ENCODE measurements at regions not wholly inside any gene's neighbourhood (a gene's known extent, or its start where the extent isn't known, plus 50 kb on each side); places are given as distances from the start of the nearest gene placed in this dataset.

DNA sequence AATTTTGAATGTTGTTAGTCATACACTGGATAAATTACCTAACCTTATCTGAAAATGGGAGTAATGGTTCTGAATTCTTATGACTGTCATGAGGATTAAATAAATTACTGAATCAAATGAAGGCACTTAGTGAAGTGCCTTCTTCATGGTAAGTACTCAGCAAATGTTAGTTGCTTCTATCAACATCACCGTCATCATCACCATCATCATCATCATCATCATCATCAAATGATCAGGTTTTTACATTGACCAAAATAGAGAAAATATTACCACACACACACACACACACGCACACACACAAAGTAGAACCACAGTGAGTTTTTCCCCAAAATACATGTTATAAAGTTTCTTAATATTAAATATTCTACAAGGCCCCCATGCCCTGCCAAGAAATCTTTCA is 368.3 kb upstream of the FGF13 start:
- FAIRE-seq (no peak), DNase-seq (ENCODE audit: low read depth in 1 of 2, low spot score in 2 of 2) (no peak)
- H3K23me2 ChIP-seq (ENCODE audit: low read depth, low read length): no peaks in the 10 kb centered on the region
- H2BK120ac ChIP-seq (replicated peaks; ENCODE audit: low read depth, low read length): no peak overlapping the region
- no peak overlapping the region for H4K91ac ChIP-seq (replicated peaks; ENCODE audit: insufficient read length, low read length)
- H3K4me3 ChIP-seq (ENCODE audit: extremely low read depth in 1 of 4, insufficient read depth in 2 of 4, low read depth in 3 of 4, low read length in 4 of 4): no peak overlapping the region
- H2BK20ac ChIP-seq (ENCODE audit: low read length): no peak overlapping the region
- no peaks in the 10 kb centered on the region for H3K27me3 ChIP-seq (replicated peaks in 1 of 4; ENCODE audit: control insufficient read depth in 3 of 4, extremely low read depth in 1 of 4, insufficient read depth in 3 of 4, low read length in 3 of 4)
- H3K4me2 ChIP-seq (ENCODE audit: insufficient read depth in 1 of 2, low read depth in 2 of 2, low read length in 2 of 2): no peak overlapping the region
- H3K79me1 ChIP-seq (ENCODE audit: low read depth, low read length): no peaks in the 10 kb centered on the region
- H4K20me1 ChIP-seq (replicated peaks in 1 of 2; ENCODE audit: control insufficient read depth in 1 of 2, insufficient read depth in 2 of 2, low read length in 2 of 2): no peaks in the 10 kb centered on the region
- no peak overlapping the region for H2BK12ac ChIP-seq (ENCODE audit: low read depth, low read length)
- no peak overlapping the region for H2AFZ ChIP-seq (ENCODE audit: low read length)
- POLR2A ChIA-PET (ENCODE audit: partially characterized antibody): no interaction called here
- H3K14ac ChIP-seq (ENCODE audit: insufficient read length): no peak overlapping the region
- no peak overlapping the region for H2AK5ac ChIP-seq (ENCODE audit: low read depth, low read length)
- H3K79me2 ChIP-seq (ENCODE audit: control insufficient read depth in 1 of 2, insufficient read depth in 2 of 2, low read length in 2 of 2): no peaks in the 10 kb centered on the region
- WGBS, 2 experiments (ENCODE audit: extremely low coverage in 1 of 2, insufficient coverage in 1 of 2, insufficient read length in 1 of 2, insufficient replicate concordance in 2 of 2, low coverage in 1 of 2, low lambda C conversion rate in 2 of 2, missing lambda C conversion rate in 1 of 2): 96% methylated on average over 2 of the region's 2 CpGs; no CpG with 5 or more reads in 1 of the 2 experiments
- H2BK15ac ChIP-seq (ENCODE audit: low read length): no peak overlapping the region
- no peak overlapping the region for H3K56ac ChIP-seq (replicated peaks; ENCODE audit: insufficient read length, low read depth, low read length)
- no peak overlapping the region for H4K5ac ChIP-seq (ENCODE audit: insufficient read length, low read depth, low read length)
- CTCF ChIA-PET (ENCODE audit: partially characterized antibody): interaction anchor here (1.1 kb wide), 1 partner anchor 480 kb away, joined by 4 read pairs; no protein-coding TSS in a partner anchor
- H2BK5ac ChIP-seq (ENCODE audit: low read depth, low read length): no peak overlapping the region
- H3K4ac ChIP-seq (replicated peaks; ENCODE audit: insufficient read length, low read depth, low read length): no peak overlapping the region
- no peak overlapping the region for H3K18ac ChIP-seq (ENCODE audit: extremely low read depth, low read length)
- H3K36me3 ChIP-seq (ENCODE audit: control insufficient read depth in 2 of 4, insufficient read depth in 4 of 4, low read length in 3 of 4): no peaks in the 10 kb centered on the region
- no peak overlapping the region for H3K9ac ChIP-seq (replicated peaks in 1 of 4; ENCODE audit: extremely low read depth in 1 of 4, low read depth in 3 of 4, low read length in 3 of 4)
- H3K23ac ChIP-seq (ENCODE audit: insufficient read length): no peak overlapping the region
- no peaks in the 10 kb centered on the region for H3K4me1 ChIP-seq (replicated peaks in 1 of 4; ENCODE audit: control insufficient read depth in 3 of 4, insufficient read depth in 4 of 4, low read length in 3 of 4)
- no peak overlapping the region for H4K8ac ChIP-seq (ENCODE audit: extremely low read depth, insufficient read depth, low read length)
- H3K9me3 ChIP-seq (ENCODE audit: insufficient read depth in 2 of 2, low read depth in 1 of 2, low read length in 1 of 2): no peaks in the 10 kb centered on the region
- no peak overlapping the region for H3K27ac ChIP-seq (ENCODE audit: low read depth, low read length)
- TF ChIP-seq KDM4A (IDR thresholded peaks at IDR 0.05; ENCODE audit: low read depth, low read length, severe bottlenecking) (no peak), BCL11A (IDR thresholded peaks at IDR 0.05; ENCODE audit: low read depth in 2 of 2, low read length in 2 of 2) (no peak), MAFK (IDR thresholded peaks at IDR 0.05; ENCODE audit: low read depth, low read length) (no peak), GABPA (IDR thresholded peaks at IDR 0.05; ENCODE audit: borderline replicate concordance, insufficient read depth, low read length) (no peak), KDM1A (IDR thresholded peaks at IDR 0.05; ENCODE audit: borderline replicate concordance, low read length) (no peak), RBBP5 (IDR thresholded peaks at IDR 0.05; ENCODE audit: borderline replicate concordance, low read depth, low read length) (no peak), TAF7 (optimal IDR thresholded peaks at IDR 0.05; ENCODE audit: borderline replicate concordance, low read depth, low read length) (no peak), SP1 (IDR thresholded peaks at IDR 0.05; ENCODE audit: low read depth, low read length) (no peak), TBP (IDR thresholded peaks at IDR 0.05; ENCODE audit: low read depth, low read length) (no peak), FOSL1 (IDR thresholded peaks at IDR 0.05; ENCODE audit: insufficient read depth, low read depth, low read length) (no peak), SP2 (IDR thresholded peaks at IDR 0.05; ENCODE audit: low read length) (no peak)
- TF ChIP-seq, protein P1, sequence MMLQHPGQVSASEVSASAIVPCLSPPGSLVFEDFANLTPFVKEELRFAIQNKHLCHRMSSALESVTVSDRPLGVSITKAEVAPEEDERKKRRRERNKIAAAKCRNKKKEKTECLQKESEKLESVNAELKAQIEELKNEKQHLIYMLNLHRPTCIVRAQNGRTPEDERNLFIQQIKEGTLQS (IDR thresholded peaks at IDR 0.05; ENCODE audit: insufficient read depth, low read depth, low read length): no peak
- TF ChIP-seq, protein P2, sequence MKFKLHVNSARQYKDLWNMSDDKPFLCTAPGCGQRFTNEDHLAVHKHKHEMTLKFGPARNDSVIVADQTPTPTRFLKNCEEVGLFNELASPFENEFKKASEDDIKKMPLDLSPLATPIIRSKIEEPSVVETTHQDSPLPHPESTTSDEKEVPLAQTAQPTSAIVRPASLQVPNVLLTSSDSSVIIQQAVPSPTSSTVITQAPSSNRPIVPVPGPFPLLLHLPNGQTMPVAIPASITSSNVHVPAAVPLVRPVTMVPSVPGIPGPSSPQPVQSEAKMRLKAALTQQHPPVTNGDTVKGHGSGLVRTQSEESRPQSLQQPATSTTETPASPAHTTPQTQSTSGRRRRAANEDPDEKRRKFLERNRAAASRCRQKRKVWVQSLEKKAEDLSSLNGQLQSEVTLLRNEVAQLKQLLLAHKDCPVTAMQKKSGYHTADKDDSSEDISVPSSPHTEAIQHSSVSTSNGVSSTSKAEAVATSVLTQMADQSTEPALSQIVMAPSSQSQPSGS (IDR thresholded peaks at IDR 0.05; ENCODE audit: low read length): no peak
